Erythroblast (primary cell): ENCODE measurements at regions not wholly inside any gene's neighbourhood (a gene's known extent, or its start where the extent isn't known, plus 50 kb on each side); places are given as distances from the start of the nearest gene placed in this dataset.
A peak's percentile ranks its signal among the peaks of the same experiment; 100 is the strongest.

Source experiments
- DNase-seq, 2 experiments: peaks; one replicate each; lab custom pipeline; 2025; lab: John Stamatoyannopoulos, UW
- GATA1 ChIP-seq: IDR thresholded peaks from 2 replicates; pipeline ENCODE4 v1.6.1; 2011; ENCODE audit warnings: low read depth, mild to moderate bottlenecking, control low read depth, low read length, moderate library complexity
- POLR2A ChIP-seq: IDR thresholded peaks from 2 replicates; pipeline ENCODE4 v1.6.1; 2011; ENCODE audit warnings: mild to moderate bottlenecking, low read length

GRCh38 chr3:144181062-144181461, 209.4 kb downstream of the DIPK2A start:
- TF ChIP-seq POLR2A (no peak), GATA1 (no peak)
- no peak for DNase-seq

GRCh38 chr3:144182501-144182900, 210.9 kb downstream of the DIPK2A start:
- DNase-seq: no peak
- no peak for TF ChIP-seq POLR2A
- TF ChIP-seq GATA1: no peak

- no peak for TF ChIP-seq GATA1
- no peak for TF ChIP-seq POLR2A
- no peak for DNase-seq
These were observed 213.7 kb downstream of the DIPK2A start for GRCh38 chr3:144185276-144185675.

- TF ChIP-seq GATA1: no peak
- TF ChIP-seq POLR2A: no peak
- DNase-seq: peak in 1 of 2 experiments; percentile 21
These were observed 216.0 kb downstream of the DIPK2A start for GRCh38 chr3:144187531-144188210.

GRCh38 chr3:144189044-144189443, 217.4 kb downstream of the DIPK2A start:
- no peak for DNase-seq
- no peak for TF ChIP-seq GATA1
- TF ChIP-seq POLR2A: no peak

GRCh38 chr3:144197116-144197515, 225.5 kb downstream of the DIPK2A start:
- TF ChIP-seq GATA1 (no peak), POLR2A (no peak)
- DNase-seq: no peak

GRCh38 chr3:144197582-144197981, 226.0 kb downstream of the DIPK2A start:
- TF ChIP-seq POLR2A (no peak), GATA1 (no peak)
- no peak for DNase-seq

GRCh38 chr3:144200004-144200403, 228.4 kb downstream of the DIPK2A start:
- no peak for TF ChIP-seq GATA1
- no peak for TF ChIP-seq POLR2A
- DNase-seq: peak; percentile 11 to 67

- DNase-seq: peak in 1 of 2 experiments; percentile 27
- no peak for TF ChIP-seq POLR2A
- no peak for TF ChIP-seq GATA1
These were observed 228.8 kb downstream of the DIPK2A start for GRCh38 chr3:144200466-144200865.

GRCh38 chr3:144221761-144222160, 250.1 kb downstream of the DIPK2A start:
- no peak for DNase-seq
- no peak for TF ChIP-seq GATA1
- TF ChIP-seq POLR2A: no peak

- no peak for DNase-seq
- TF ChIP-seq POLR2A (no peak), GATA1 (no peak)
These were observed 257.7 kb downstream of the DIPK2A start for GRCh38 chr3:144229330-144229729.

- no peak for DNase-seq
These were observed 258.3 kb downstream of the DIPK2A start for GRCh38 chr3:144229953-144230352.

GRCh38 chr3:144235489-144235888, 263.9 kb downstream of the DIPK2A start:
- no peak for DNase-seq
- TF ChIP-seq GATA1: no peak
- TF ChIP-seq POLR2A: no peak

More at GRCh38 chr3:144229953-144230352, 258.3 kb downstream of the DIPK2A start:
- no peak for TF ChIP-seq POLR2A
- TF ChIP-seq GATA1: no peak

- TF ChIP-seq GATA1: no peak
- no peak for TF ChIP-seq POLR2A
These were observed 265.7 kb downstream of the DIPK2A start for GRCh38 chr3:144237351-144237750.

GRCh38 chr3:144241404-144241803, 269.8 kb downstream of the DIPK2A start:
- TF ChIP-seq GATA1 (no peak), POLR2A (no peak)
- no peak for DNase-seq

More at GRCh38 chr3:144237351-144237750, 265.7 kb downstream of the DIPK2A start:
- DNase-seq: no peak
